Psoas muscle (tissue), 7 donors: ENCODE measurements at regions not wholly inside any gene's neighbourhood (a gene's known extent, or its start where the extent isn't known, plus 50 kb on each side); places are given as distances from the start of the nearest gene placed in this dataset.

Experiments
- ATAC-seq, 4 donors: fragments of 200-7000 bp; cut with Tn5 transposase; one replicate each; pipeline ENCODE4 v1.9.1; 2020; ENCODE audit warnings: moderate library complexity in 3 of 4, mild to moderate bottlenecking in 2 of 4
- DNase-seq, 2 donors: peaks; one replicate each; pipeline ENCODE4 v3.0.0-alpha.2; 2020
- H3K27ac ChIP-seq: fragments of 200-600 bp; one replicate; pipeline ENCODE4 v1.8.0; 2022
- H3K27me3 ChIP-seq, 3 donors: fragments of 200-600 bp in 1 of 3; one replicate each; pipeline versions ENCODE4 v1.6.1 to v1.8.0; 2013 to 2022; ENCODE audit warnings: low read length in 2 of 3, mild to moderate bottlenecking in 2 of 3, moderate library complexity in 1 of 3; ENCODE audit not compliant: insufficient read depth in 3 of 3
- H3K36me3 ChIP-seq, 2 donors: fragments of 200-600 bp in 1 of 2; one replicate each; pipeline versions ENCODE4 v1.6.1 to v1.8.0; 2013 to 2022; ENCODE audit warnings: low read depth in 1 of 2, mild to moderate bottlenecking in 1 of 2, moderate library complexity in 1 of 2; ENCODE audit not compliant: insufficient read depth in 1 of 2
- H3K4me1 ChIP-seq: fragments of 200-600 bp; one replicate; pipeline ENCODE4 v1.8.0; 2022
- H3K4me3 ChIP-seq: fragments of 200-600 bp; one replicate; pipeline ENCODE4 v1.8.0; 2022; ENCODE audit warnings: mild to moderate bottlenecking
- H3K9me3 ChIP-seq: fragments of 200-600 bp; one replicate; pipeline ENCODE4 v1.8.0; 2022
- CTCF ChIP-seq: fragments of 200-600 bp; IDR thresholded peaks from one replicate; pipeline ENCODE4 v1.8.0; 2022; ENCODE audit warnings: antibody characterized with exemption
- WGBS, 3 donors: extraction: QIAGEN DNeasy Blood & Tissue Kit; methylation state at CpG; one replicate each; pipeline versions ENCODE4 v1.1.6 to v1.1.7; 2013; 5-methylcytosine and 5-hydroxymethylcytosine counted together
- intact Hi-C, 2 donors: fragments of 100-400 bp; cut with DNase I; formaldehyde crosslinking; loops; one replicate each; pipeline versions ENCODE4 v1.11.0 to v1.14.2; 2022
- donor health status: healthy with polysubstance abuse.
- donor health status: DM: no; HTN: no; CAD: no; lungs with moderate emphysema.
- donor health status: Bipolar disorder and iron deficiency.
- donor health status: healthy.
- donor health status: DM: yes; HTN: yes; CAD: no.
- donor health status: DM: no; HTN: no; CAD: no.
- donor health status: DM: yes; HTN: yes; CAD: no.

GRCh38 chr16:5642436-5642835 is 544.8 kb upstream of the EEF2KMT start:
- WGBS, 3 donors, result 50 to 56% (median 51%) methylated on average over 6 of the region's 6 CpGs
- H3K4me3 ChIP-seq, result no peak overlapping the region
- H3K9me3 ChIP-seq, result no peaks in the 10 kb centered on the region
- no peaks in the 10 kb centered on the region for H3K27me3 ChIP-seq
- H3K36me3 ChIP-seq, result no peaks in the 10 kb centered on the region
- TF ChIP-seq CTCF, result no peak
- no peak overlapping the region for H3K27ac ChIP-seq
- no peaks in the 10 kb centered on the region for H3K4me1 ChIP-seq
- ATAC-seq (no peak), DNase-seq (no peak)
- intact Hi-C loops, result no loop called here

DNA sequence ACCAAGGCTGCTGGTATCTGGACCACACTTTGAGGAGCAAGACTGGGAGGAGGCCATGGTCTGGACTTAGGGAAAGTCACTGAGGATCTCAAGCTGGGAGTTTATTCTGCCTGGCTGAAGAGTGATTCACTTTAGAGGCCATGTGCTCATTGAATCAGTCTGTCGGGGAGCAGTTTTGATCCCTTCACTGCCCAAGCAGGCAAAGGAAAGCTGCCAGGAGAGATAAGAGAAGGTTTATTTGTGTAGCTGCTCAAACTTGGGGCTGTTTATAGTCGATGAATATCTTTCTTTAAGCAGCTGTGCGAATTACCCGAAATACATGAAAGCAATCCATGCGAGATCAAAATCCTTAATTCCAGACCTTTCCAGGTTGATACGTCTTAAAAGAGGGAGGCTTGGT is 544.4 kb upstream of the EEF2KMT start:
- Histone ChIP-seq H3K4me3 (no peak overlapping the region), H3K9me3 (no peaks in the 10 kb centered on the region), H3K27ac (no peak overlapping the region), H3K27me3 (no peaks in the 10 kb centered on the region), H3K36me3 (no peaks in the 10 kb centered on the region), H3K4me1 (no peaks in the 10 kb centered on the region)
- no peak for TF ChIP-seq CTCF
- WGBS, 3 donors, result 72 to 78% (median 74%) methylated on average over 6 of the region's 6 CpGs
- no peak for ATAC-seq
- DNase-seq, result no peak
- intact Hi-C loops, result no loop called here

GRCh38 chr16:5640883-5641282 is 543.3 kb upstream of the EEF2KMT start:
- intact Hi-C loops, result no loop called here

DNA sequence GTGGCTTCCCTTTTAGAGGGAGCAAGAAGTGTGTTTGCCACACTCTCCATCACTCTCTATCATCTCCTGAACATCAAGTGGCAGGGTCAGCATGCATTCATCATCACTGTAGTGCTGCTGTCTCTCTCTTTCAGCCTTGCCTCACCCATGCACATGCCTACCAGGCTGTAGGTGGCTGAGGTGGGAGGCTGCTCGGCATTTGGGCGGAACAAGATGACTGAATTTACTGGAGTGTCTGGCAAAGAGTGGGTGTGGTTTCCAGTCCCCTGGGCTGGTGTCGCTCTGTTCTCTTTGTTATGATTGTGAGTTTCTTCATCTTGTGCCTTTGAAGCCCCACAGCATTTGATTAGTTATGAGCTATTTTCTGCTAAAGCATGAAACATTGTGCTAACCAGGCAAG is 541.9 kb upstream of the EEF2KMT start:
- Histone ChIP-seq H3K27ac (no peak overlapping the region), H3K27me3 (no peaks in the 10 kb centered on the region), H3K4me1 (no peaks in the 10 kb centered on the region), H3K36me3 (no peaks in the 10 kb centered on the region), H3K9me3 (no peaks in the 10 kb centered on the region), H3K4me3 (no peak overlapping the region)
- DNase-seq (no peak), ATAC-seq (no peak)
- 59 to 72% (median 69%) methylated on average over 3 of the region's 3 CpGs for WGBS, 3 donors
- TF ChIP-seq CTCF, result no peak
- intact Hi-C loops, result no loop called here

More at GRCh38 chr16:5640883-5641282, 543.3 kb upstream of the EEF2KMT start:
- H3K4me3 ChIP-seq, result no peak overlapping the region
- H3K27me3 ChIP-seq, result no peaks in the 10 kb centered on the region
- H3K9me3 ChIP-seq, result no peaks in the 10 kb centered on the region
- WGBS, 3 donors, result 96 to 100% (median 97%) methylated on average over 1 of the region's 1 CpG
- no peaks in the 10 kb centered on the region for H3K36me3 ChIP-seq
- H3K4me1 ChIP-seq, result no peaks in the 10 kb centered on the region
- TF ChIP-seq CTCF, result no peak
- DNase-seq (no peak), ATAC-seq (no peak)
- no peak overlapping the region for H3K27ac ChIP-seq

DNA sequence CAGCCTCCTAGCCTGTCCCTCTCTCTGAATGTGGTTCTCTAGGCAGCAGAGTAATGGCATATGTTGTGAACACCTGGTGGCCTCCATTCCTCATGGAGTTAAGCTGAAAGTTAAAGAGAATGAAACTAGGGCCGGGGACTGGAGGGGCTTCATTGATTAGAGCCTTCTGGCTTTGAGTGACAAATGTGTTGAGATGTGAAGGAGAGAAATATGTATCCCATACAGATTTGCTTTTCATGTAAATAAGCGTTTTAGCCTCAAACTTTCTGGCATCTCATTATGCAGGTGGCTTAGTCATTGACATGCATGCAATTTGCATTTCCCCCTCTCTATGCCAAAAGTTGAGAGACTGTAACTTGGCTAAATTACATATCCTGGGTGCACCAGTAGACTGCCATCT is 537.7 kb upstream of the EEF2KMT start:
- 58 to 64% (median 60%) methylated on average over 2 of the region's 2 CpGs for WGBS, 3 donors
- ATAC-seq, result no peak
- no peak for TF ChIP-seq CTCF

More for the DNA sequence above, 537.7 kb upstream of the EEF2KMT start:
- Histone ChIP-seq H3K36me3 (no peaks in the 10 kb centered on the region), H3K27ac (no peak overlapping the region), H3K4me3 (no peak overlapping the region), H3K27me3 (no peaks in the 10 kb centered on the region), H3K9me3 (no peaks in the 10 kb centered on the region), H3K4me1 (no peaks in the 10 kb centered on the region)
- DNase-seq, result no peak
- intact Hi-C loops, result no loop called here
